ENCODE measurements at regions not wholly inside any gene's neighbourhood (a gene's known extent, or its start where the extent isn't known, plus 50 kb on each side); places are given as distances from the start of the nearest gene placed in this dataset.

DNA sequence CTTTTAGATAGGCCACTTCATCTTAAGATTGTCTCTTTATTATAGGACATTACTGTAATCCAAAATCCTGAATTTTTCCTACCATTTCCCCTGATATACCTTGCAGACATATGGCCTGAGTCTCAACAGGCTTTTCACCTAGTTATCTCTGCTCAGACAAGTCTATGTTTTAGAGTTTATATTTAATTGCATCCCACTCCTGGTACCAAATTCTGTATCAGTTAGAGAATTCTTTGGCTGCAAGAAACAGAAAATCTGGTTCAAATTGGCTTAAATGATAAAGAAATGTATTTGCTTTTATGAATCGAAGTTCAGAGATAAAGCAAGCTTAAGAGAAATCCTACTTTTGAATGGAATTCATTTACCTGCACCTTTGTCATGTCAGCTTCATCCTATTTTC lies 102.2 kb upstream of the OSMR start:
- 80 to 89% methylated on average over 1 of the region's 1 CpG for WGBS, 2 donors
- no peak for DNase-seq (ENCODE audit: low spot score in 2 of 2)
- intact Hi-C loops (cut with DNase I; ENCODE audit: low total_unique reads) = no loop called here
- no peak for TF ChIP-seq POLR2A (IDR thresholded peaks at IDR 0.05)
- TF ChIP-seq, protein P1, sequence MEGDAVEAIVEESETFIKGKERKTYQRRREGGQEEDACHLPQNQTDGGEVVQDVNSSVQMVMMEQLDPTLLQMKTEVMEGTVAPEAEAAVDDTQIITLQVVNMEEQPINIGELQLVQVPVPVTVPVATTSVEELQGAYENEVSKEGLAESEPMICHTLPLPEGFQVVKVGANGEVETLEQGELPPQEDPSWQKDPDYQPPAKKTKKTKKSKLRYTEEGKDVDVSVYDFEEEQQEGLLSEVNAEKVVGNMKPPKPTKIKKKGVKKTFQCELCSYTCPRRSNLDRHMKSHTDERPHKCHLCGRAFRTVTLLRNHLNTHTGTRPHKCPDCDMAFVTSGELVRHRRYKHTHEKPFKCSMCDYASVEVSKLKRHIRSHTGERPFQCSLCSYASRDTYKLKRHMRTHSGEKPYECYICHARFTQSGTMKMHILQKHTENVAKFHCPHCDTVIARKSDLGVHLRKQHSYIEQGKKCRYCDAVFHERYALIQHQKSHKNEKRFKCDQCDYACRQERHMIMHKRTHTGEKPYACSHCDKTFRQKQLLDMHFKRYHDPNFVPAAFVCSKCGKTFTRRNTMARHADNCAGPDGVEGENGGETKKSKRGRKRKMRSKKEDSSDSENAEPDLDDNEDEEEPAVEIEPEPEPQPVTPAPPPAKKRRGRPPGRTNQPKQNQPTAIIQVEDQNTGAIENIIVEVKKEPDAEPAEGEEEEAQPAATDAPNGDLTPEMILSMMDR (IDR thresholded peaks at IDR 0.05) = no peak
- no peak overlapping the region for H3K4me3 ChIP-seq (ENCODE audit: low read depth, poor library complexity, severe bottlenecking)

DNA sequence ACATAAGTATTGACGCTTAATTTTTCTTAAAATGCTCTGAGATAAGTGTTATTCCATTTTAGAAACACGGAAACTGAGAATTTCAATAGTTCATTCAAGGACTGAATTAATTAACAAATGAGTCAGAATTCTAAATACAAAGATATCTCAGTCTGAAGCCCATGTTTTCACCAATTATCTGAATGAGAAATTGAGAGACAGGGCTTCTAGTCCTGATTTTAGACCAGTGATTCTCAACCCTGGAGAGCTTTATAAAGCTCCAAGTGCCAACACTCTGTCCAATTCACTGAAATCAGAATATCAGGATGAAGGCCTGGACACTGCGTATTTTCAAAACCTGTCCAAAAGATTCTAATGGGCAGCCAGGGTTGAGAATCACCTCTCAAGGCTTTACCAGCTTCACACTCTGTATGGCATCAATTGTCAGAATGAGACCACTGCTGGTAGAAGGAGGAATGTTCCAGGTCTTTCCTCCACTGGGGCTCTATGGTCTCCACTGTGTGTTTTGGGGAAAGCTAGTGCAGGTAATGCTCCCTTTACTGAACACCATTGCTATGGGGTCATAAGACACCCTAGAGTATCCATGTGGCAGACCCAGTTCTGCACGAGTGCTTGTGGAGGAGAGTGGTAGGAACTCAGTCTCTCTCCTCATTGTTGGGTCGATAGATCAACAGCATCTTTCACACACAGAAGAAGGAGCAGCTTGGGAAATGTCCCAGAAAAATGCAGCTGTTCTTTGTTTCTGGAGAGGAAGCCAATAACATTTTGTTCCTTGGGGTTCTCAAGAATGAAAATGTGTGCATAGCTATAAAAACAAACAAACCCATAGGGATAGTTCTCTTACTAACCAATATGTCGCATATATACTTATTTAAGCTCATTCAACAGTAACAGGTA lies 99.7 kb upstream of the OSMR start:
- intact Hi-C loops (cut with DNase I; ENCODE audit: low total_unique reads) = no loop called here
- no peak for TF ChIP-seq POLR2A (IDR thresholded peaks at IDR 0.05)
- TF ChIP-seq, protein P1 (IDR thresholded peaks at IDR 0.05) = no peak
- no peak overlapping the region for H3K4me3 ChIP-seq (ENCODE audit: low read depth, poor library complexity, severe bottlenecking)
- WGBS, 2 donors = 76 to 79% methylated on average over 6 of the region's 6 CpGs
- no peak for DNase-seq (ENCODE audit: low spot score in 2 of 2)

DNA sequence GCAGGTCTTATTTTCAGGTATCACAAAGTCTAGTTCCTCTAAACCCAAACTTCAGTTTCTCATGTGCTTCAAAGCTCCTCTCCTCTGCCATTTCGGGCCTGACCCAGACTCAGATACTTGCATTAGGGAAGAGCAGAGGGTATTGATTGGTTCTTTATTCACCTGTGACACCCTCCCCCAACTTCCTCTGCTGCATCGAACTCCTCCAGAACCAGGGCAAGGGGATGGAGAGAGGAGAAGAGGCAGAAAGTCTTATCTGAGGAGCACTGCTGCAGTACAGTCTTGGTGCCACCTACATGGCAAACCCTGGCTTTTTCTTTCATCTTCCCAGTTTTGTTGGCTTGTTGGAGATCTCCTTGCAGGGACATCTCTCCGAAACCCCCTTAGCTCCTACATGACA lies 96.0 kb upstream of the OSMR start:
- intact Hi-C loops (cut with DNase I; ENCODE audit: low total_unique reads) = no loop called here
- TF ChIP-seq, protein P1 (IDR thresholded peaks at IDR 0.05) = no peak
- TF ChIP-seq POLR2A (IDR thresholded peaks at IDR 0.05) = no peak
- no peak overlapping the region for H3K4me3 ChIP-seq (ENCODE audit: low read depth, poor library complexity, severe bottlenecking)
- 84 to 90% methylated on average over 3 of the region's 3 CpGs for WGBS, 2 donors
- DNase-seq (ENCODE audit: low spot score in 2 of 2) = no peak

DNA sequence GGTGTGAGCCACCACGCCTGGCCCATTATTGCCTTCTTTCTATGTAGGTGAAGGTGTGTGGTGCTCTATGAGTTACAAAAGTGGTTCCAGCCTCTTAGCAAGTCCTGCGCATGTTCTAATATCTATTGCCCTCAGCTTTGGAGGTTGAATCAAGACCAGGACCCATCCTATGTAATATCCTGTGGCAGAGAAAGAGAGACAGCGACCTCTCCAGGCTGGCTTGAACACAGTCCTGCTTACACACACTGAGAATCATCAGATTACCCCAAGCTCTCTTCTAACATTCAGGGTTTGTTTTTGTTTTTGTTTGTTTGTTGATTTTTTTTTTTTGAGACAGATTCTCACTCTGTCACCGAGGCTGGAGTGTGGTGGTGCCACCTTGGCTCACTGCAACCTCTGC lies 94.7 kb upstream of the OSMR start:
- intact Hi-C loops (cut with DNase I; ENCODE audit: low total_unique reads) = no loop called here
- TF ChIP-seq POLR2A (IDR thresholded peaks at IDR 0.05) = no peak
- TF ChIP-seq, protein P1 (IDR thresholded peaks at IDR 0.05) = no peak
- WGBS, 2 donors = 88 to 89% methylated on average over 4 of the region's 4 CpGs
- H3K4me3 ChIP-seq (ENCODE audit: low read depth, poor library complexity, severe bottlenecking) = no peak overlapping the region
- no peak for DNase-seq (ENCODE audit: low spot score in 2 of 2)

DNA sequence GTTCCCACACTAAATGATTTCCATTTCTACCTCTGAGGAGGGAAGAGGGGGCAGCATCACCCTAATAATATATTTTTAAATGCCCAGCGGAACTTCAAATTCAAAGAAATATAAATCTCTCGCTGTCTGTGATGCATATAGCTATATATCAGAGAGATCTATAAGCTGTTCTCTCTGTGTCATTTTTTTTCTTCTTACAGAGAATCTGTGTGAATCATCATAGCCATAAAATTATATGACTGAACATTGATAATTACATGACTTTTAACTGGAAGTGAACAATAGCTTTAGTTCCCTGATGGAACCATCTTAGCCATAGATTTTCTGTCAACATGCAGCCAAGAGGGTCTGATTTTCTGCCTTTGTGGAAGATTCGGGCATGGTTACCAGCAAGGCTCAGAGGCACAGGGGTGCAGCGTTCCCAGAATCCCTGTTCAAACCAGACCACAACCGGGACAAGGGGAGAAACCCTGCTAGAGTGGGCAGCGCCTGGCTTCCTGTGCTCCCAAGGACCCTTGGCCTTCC lies 93.7 kb upstream of the OSMR start:
- H3K4me3 ChIP-seq (ENCODE audit: low read depth, poor library complexity, severe bottlenecking) = no peak overlapping the region
- DNase-seq (ENCODE audit: low spot score in 2 of 2) = no peak
- TF ChIP-seq, protein P1 (IDR thresholded peaks at IDR 0.05) = no peak
- no peak for TF ChIP-seq POLR2A (IDR thresholded peaks at IDR 0.05)
- intact Hi-C loops (cut with DNase I; ENCODE audit: low total_unique reads) = no loop called here
- WGBS, 2 donors = 81 to 83% methylated on average over 6 of the region's 6 CpGs

Data from lower leg skin (tissue), 4 donors.